SK-N-SH (cell line): ENCODE measurements at regions not wholly inside any gene's neighbourhood (a gene's known extent, or its start where the extent isn't known, plus 50 kb on each side); places are given as distances from the start of the nearest gene placed in this dataset.

Experiments used
- CTCF ChIA-PET: fragments of 300-600, 350-600 bp; formaldehyde crosslinking; extraction: SDS; loops from one replicate; lab custom pipeline; 2021; lab: Yijun Ruan, JAX
- POLR2A ChIA-PET: fragments of 350-600 bp; sonication (Branson Sonifier 250); formaldehyde crosslinking; extraction: SDS; loops from one replicate; lab custom pipeline; 2020; ENCODE audit warnings: antibody characterized with exemption, inconsistent platforms; lab: Yijun Ruan, JAX
- DNase-seq: peaks from one replicate; pipeline ENCODE4 v3.0.0; 2012
- H2AFZ ChIP-seq: fragments of 200-600 bp; sonication (generic); 2 replicates; pipeline ENCODE4 v1.8.1; 2016; ENCODE audit warnings: antibody characterized with exemption, mild to moderate bottlenecking, low read depth
- H3F3A ChIP-seq: fragments of 200-600 bp; sonication (generic); replicated peaks from 2 replicates; pipeline ENCODE3; 2016; ENCODE audit warnings: antibody characterized with exemption, mild to moderate bottlenecking; ENCODE audit not compliant: insufficient read depth
- H3K27ac ChIP-seq, 2 experiments: fragments of 200-500 bp in 1 of 2; fragments of 200-600 bp in 1 of 2; sonication (Bioruptor generic) in 1 of 2; sonication (generic), shearing (Covaris generic) in 1 of 2; 2 replicates each; pipeline versions ENCODE4 v1.5.1 to v1.6.1; 2014 to 2016; ENCODE audit warnings: low read depth in 2 of 2, inconsistent platforms in 1 of 2, low read length in 1 of 2, mild to moderate bottlenecking in 1 of 2, mixed read lengths in 1 of 2
- H3K27me3 ChIP-seq: fragments of 200-600 bp; sonication (generic), shearing (Covaris generic); 2 replicates; pipeline ENCODE4 v1.6.1; 2016; ENCODE audit warnings: mixed run types; ENCODE audit not compliant: insufficient read depth
- H3K36me3 ChIP-seq, 2 experiments: fragments of 200-500 bp in 1 of 2; fragments of 200-600 bp in 1 of 2; sonication (Bioruptor generic) in 1 of 2; sonication (generic) in 1 of 2; replicated peaks in 1 of 2; 2 replicates each; pipeline versions ENCODE3 to v1.5.1; 2014 to 2016; ENCODE audit warnings: low read length in 1 of 2, mild to moderate bottlenecking in 1 of 2; ENCODE audit not compliant: insufficient read depth in 2 of 2, control insufficient read depth in 1 of 2
- H3K4me1 ChIP-seq, 2 experiments: fragments of 200-500 bp in 1 of 2; fragments of 200-600 bp in 1 of 2; sonication (Bioruptor generic) in 1 of 2; sonication (generic), shearing (Covaris generic) in 1 of 2; 2 replicates each; pipeline versions ENCODE4 v1.5.1 to v1.6.1; 2014 to 2016; ENCODE audit warnings: low read depth in 1 of 2, low read length in 1 of 2, mixed run types in 1 of 2; ENCODE audit not compliant: insufficient read depth in 2 of 2, control insufficient read depth in 1 of 2
- H3K4me2 ChIP-seq: fragments of 200-600 bp; sonication (generic), shearing (Covaris generic); 2 replicates; pipeline ENCODE4 v1.6.1; 2017; ENCODE audit warnings: mixed run types
- H3K4me3 ChIP-seq, 2 experiments: fragments of 200-500 bp in 1 of 2; fragments of 200-600 bp in 1 of 2; sonication (Bioruptor generic) in 1 of 2; sonication (generic), shearing (Covaris generic) in 1 of 2; 2 replicates each; pipeline versions ENCODE4 v1.5.1 to v1.8.1; 2014 to 2016; ENCODE audit warnings: low read depth in 2 of 2, inconsistent platforms in 1 of 2, low read length in 1 of 2, mild to moderate bottlenecking in 1 of 2, mixed read lengths in 1 of 2, moderate library complexity in 1 of 2
- H3K79me2 ChIP-seq: fragments of 200-600 bp; sonication (generic); 2 replicates; pipeline ENCODE4 v1.8.1; 2017; ENCODE audit warnings: mild to moderate bottlenecking; ENCODE audit not compliant: insufficient read depth
- H3K9ac ChIP-seq: fragments of 200-600 bp; sonication (generic); 2 replicates; pipeline ENCODE4 v1.6.1; 2017; ENCODE audit warnings: mixed run types
- H3K9me2 ChIP-seq: fragments of 200-600 bp; sonication (generic); 2 replicates; pipeline ENCODE4 v1.6.1; 2017; ENCODE audit warnings: mixed run types
- H3K9me3 ChIP-seq: fragments of 200-600 bp; sonication (generic); 2 replicates; pipeline ENCODE4 v1.6.1; 2017; ENCODE audit warnings: mixed run types, mild to moderate bottlenecking, moderate library complexity
- H4K20me1 ChIP-seq: fragments of 200-600 bp; sonication (generic); 2 replicates; pipeline ENCODE4 v1.6.1; 2017; ENCODE audit warnings: mild to moderate bottlenecking, mixed run types; ENCODE audit not compliant: insufficient read depth
- CHD2 ChIP-seq: fragments of 150-350 bp; IDR thresholded peaks from 2 replicates; pipeline ENCODE4 v1.6.1; 2018; ENCODE audit warnings: low read length; ENCODE audit not compliant: partially characterized antibody
- ELF1 ChIP-seq: IDR thresholded peaks from 2 replicates; pipeline ENCODE4 v1.4.0; 2012
- FOXM1 ChIP-seq: IDR thresholded peaks from 2 replicates; pipeline ENCODE4 v1.4.0; 2012; ENCODE audit warnings: low read depth, mild to moderate bottlenecking
- GABPA ChIP-seq: IDR thresholded peaks from 2 replicates; pipeline ENCODE4 v1.4.0; 2012; ENCODE audit warnings: low read depth, mild to moderate bottlenecking
- GATA2 ChIP-seq: sonication (generic); formaldehyde crosslinking; IDR thresholded peaks from 2 replicates; pipeline ENCODE4 v1.5.0; 2020; ENCODE audit warnings: mild to moderate bottlenecking, missing genetic modification reagents
- IRF3 ChIP-seq: fragments of 150-350 bp; IDR thresholded peaks from 2 replicates; pipeline ENCODE4 v1.6.1; 2016; ENCODE audit warnings: mild to moderate bottlenecking, low read depth, low read length
- JUND ChIP-seq: IDR thresholded peaks from 2 replicates; pipeline ENCODE4 v1.4.0; 2012
- MXI1 ChIP-seq: IDR thresholded peaks from 2 replicates; pipeline ENCODE4 v1.6.1; 2012; ENCODE audit warnings: mild to moderate bottlenecking, low read depth, low read length, improper control_type of control experiment
- NFIC ChIP-seq: IDR thresholded peaks from 2 replicates; pipeline ENCODE4 v1.4.0; 2012; ENCODE audit warnings: borderline replicate concordance
- PBX3 ChIP-seq: IDR thresholded peaks from 2 replicates; pipeline ENCODE4; 2012
- SIN3A ChIP-seq: IDR thresholded peaks from 2 replicates; pipeline ENCODE4 v1.6.1; 2012; ENCODE audit warnings: low read depth, mild to moderate bottlenecking, low read length, moderate library complexity, borderline replicate concordance
- TAF1 ChIP-seq: IDR thresholded peaks from 2 replicates; pipeline ENCODE4 v1.6.1; 2012; ENCODE audit warnings: low read depth, mild to moderate bottlenecking, low read length, moderate library complexity, borderline replicate concordance
- TCF12 ChIP-seq: IDR thresholded peaks from 2 replicates; pipeline ENCODE4 v1.4.0; 2012
- WGBS: methylation state at CpG from one replicate; pipeline ENCODE4 v1.1.6; 2017; ENCODE audit warnings: low lambda C conversion rate; 5-methylcytosine and 5-hydroxymethylcytosine counted together
- TF ChIP-seq, protein P1 (sequence below): fragments of 200-600 bp; sonication (generic); IDR thresholded peaks from 2 replicates; pipeline ENCODE4 v1.6.1; 2017; ENCODE audit warnings: antibody characterized with exemption, mild to moderate bottlenecking, moderate library complexity
- TF ChIP-seq, protein P2 (sequence below): IDR thresholded peaks from 2 replicates; pipeline ENCODE4 v1.4.0; 2012; ENCODE audit warnings: low read depth

DNA sequence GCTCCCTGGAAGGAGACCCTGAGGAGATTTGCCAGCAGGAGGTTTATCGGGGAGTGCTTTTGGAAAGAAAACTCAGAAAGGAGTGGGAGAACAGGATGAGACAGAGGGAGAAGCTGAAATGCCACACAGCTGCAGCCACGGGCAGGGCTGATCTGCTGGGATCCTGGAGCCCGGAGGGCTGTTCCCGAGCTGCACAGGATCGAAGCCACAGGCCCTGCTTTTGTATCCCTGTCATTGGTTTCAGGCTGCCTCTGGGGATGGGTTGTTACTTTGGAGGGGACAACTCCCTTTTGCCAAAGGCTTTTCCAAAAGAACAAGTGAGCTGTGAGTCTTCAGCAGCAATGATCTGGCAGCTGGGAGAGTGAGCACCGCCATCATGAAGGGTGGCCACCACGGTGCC lies 152.5 kb upstream of the PTCH1 start:
- Histone ChIP-seq H3K79me2 (no peaks in the 10 kb centered on the region), H3K4me1 (peaks cover 0 to 17% of the 10 kb centered on the region in 2 experiments; a peak in 2 of 4 replicates), H3K9me3 (no peaks in the 10 kb centered on the region), H3K4me2 (no peak overlapping the region), H3K27me3 (no peaks in the 10 kb centered on the region), H2AFZ (no peak overlapping the region), H4K20me1 (no peaks in the 10 kb centered on the region), H3K4me3 (no peak overlapping the region), H3F3A (no peaks in the 10 kb centered on the region), H3K9ac (no peak overlapping the region), H3K27ac (no peak overlapping the region), H3K36me3 (no peaks in the 10 kb centered on the region), H3K9me2 (no peaks in the 10 kb centered on the region)
- DNase-seq: no peak
- ChIA-PET POLR2A (no interaction called here), CTCF (interaction anchor here (1.3 kb wide), 1 partner anchor 205 kb away, joined by 3 read pairs; no protein-coding TSS in a partner anchor)
- WGBS: 54% methylated on average over 4 of the region's 7 CpGs
- TF ChIP-seq FOXM1 (no peak), ELF1 (no peak), SIN3A (no peak), PBX3 (no peak), GABPA (no peak), IRF3 (no peak), TAF1 (no peak), JUND (no peak), MXI1 (no peak)
- TF ChIP-seq, protein P1, sequence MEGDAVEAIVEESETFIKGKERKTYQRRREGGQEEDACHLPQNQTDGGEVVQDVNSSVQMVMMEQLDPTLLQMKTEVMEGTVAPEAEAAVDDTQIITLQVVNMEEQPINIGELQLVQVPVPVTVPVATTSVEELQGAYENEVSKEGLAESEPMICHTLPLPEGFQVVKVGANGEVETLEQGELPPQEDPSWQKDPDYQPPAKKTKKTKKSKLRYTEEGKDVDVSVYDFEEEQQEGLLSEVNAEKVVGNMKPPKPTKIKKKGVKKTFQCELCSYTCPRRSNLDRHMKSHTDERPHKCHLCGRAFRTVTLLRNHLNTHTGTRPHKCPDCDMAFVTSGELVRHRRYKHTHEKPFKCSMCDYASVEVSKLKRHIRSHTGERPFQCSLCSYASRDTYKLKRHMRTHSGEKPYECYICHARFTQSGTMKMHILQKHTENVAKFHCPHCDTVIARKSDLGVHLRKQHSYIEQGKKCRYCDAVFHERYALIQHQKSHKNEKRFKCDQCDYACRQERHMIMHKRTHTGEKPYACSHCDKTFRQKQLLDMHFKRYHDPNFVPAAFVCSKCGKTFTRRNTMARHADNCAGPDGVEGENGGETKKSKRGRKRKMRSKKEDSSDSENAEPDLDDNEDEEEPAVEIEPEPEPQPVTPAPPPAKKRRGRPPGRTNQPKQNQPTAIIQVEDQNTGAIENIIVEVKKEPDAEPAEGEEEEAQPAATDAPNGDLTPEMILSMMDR: no peak
- TF ChIP-seq, protein P2, sequence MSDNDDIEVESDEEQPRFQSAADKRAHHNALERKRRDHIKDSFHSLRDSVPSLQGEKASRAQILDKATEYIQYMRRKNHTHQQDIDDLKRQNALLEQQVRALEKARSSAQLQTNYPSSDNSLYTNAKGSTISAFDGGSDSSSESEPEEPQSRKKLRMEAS: no peak

GRCh38 chr9:95667789-95668188 lies 151.0 kb upstream of the PTCH1 start:
- no peak overlapping the region for H3K4me3 ChIP-seq
- POLR2A ChIA-PET: no interaction called here
- H3K9me2 ChIP-seq: no peaks in the 10 kb centered on the region
- H3K36me3 ChIP-seq: no peaks in the 10 kb centered on the region
- H3K27ac ChIP-seq: no peak overlapping the region
- peaks cover 0 to 17% of the 10 kb centered on the region in 2 experiments; a peak in 2 of 4 replicates for H3K4me1 ChIP-seq
- H3K79me2 ChIP-seq: no peaks in the 10 kb centered on the region
- TF ChIP-seq MXI1 (no peak), TCF12 (no peak), GATA2 (CRISPR knock-in tag) (peak; percentile 60), NFIC (no peak), CHD2 (no peak)
- TF ChIP-seq, all 33 proteins: peak for 1
- 37% methylated on average over 2 of the region's 2 CpGs for WGBS
- no peaks in the 10 kb centered on the region for H3F3A ChIP-seq
- no peaks in the 10 kb centered on the region for H3K9me3 ChIP-seq
- H4K20me1 ChIP-seq: no peaks in the 10 kb centered on the region
- CTCF ChIA-PET: no interaction called here
- no peak overlapping the region for H2AFZ ChIP-seq
- no peak overlapping the region for H3K9ac ChIP-seq
- no peaks in the 10 kb centered on the region for H3K27me3 ChIP-seq
- no peak overlapping the region for H3K4me2 ChIP-seq
- DNase-seq: no peak
